Mucosa of stomach (tissue), 1 donor: ENCODE measurements at regions not wholly inside any gene's neighbourhood (a gene's known extent, or its start where the extent isn't known, plus 50 kb on each side); places are given as distances from the start of the nearest gene placed in this dataset.

Source experiments
- H3K27me3 ChIP-seq: one replicate; pipeline ENCODE4 v1.7.0; 2013; ENCODE audit warnings: mild to moderate bottlenecking, low read length; ENCODE audit not compliant: control insufficient read depth, insufficient read depth
- H3K36me3 ChIP-seq: one replicate; pipeline ENCODE4 v1.7.0; 2013; ENCODE audit warnings: low read length; ENCODE audit not compliant: control insufficient read depth, insufficient read depth
- H3K4me1 ChIP-seq: one replicate; pipeline ENCODE4 v1.7.0; 2013; ENCODE audit warnings: mild to moderate bottlenecking, low read length; ENCODE audit not compliant: control insufficient read depth, insufficient read depth
- H3K4me3 ChIP-seq: one replicate; pipeline ENCODE4 v1.7.0; 2013; ENCODE audit warnings: low read length
- H3K9ac ChIP-seq: one replicate; pipeline ENCODE4 v1.7.0; 2013; ENCODE audit warnings: mild to moderate bottlenecking, low read length, moderate library complexity
- H3K9me3 ChIP-seq: one replicate; pipeline ENCODE4 v1.7.0; 2013; ENCODE audit warnings: mild to moderate bottlenecking, low read length, moderate library complexity; ENCODE audit not compliant: control insufficient read depth
- donor health status: Pancreatic carcinoma.

GRCh38 chr20:12956303-12956702 is 52.5 kb upstream of the SPTLC3 start:
- Histone ChIP-seq H3K9ac (no peak overlapping the region), H3K9me3 (no peaks in the 10 kb centered on the region), H3K27me3 (no peaks in the 10 kb centered on the region), H3K4me1 (no peaks in the 10 kb centered on the region), H3K4me3 (no peak overlapping the region), H3K36me3 (no peaks in the 10 kb centered on the region)

DNA sequence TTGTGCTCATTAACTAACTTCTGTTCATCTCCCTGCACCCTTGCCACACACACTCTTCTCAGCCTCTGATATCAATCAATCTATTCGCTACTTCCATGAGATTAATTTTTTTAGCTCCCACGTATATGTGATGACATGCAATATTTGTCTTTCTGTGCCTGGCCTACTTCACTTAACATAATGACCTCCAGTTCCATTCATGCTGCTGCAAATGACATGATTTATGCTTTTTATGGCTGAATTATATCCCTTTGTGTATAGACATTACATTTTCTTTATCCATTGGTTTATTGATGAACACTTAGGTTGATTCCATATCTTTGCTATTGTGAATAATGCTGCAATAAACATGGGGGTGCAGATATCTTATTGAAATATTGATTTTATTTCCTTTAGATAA is 50.8 kb upstream of the SPTLC3 start:
- Histone ChIP-seq H3K9ac (no peak overlapping the region), H3K9me3 (no peaks in the 10 kb centered on the region), H3K4me3 (no peak overlapping the region), H3K36me3 (no peaks in the 10 kb centered on the region), H3K4me1 (no peaks in the 10 kb centered on the region), H3K27me3 (no peaks in the 10 kb centered on the region)
